OCI-LY1 (cell line): ENCODE measurements at regions not wholly inside any gene's neighbourhood (a gene's known extent, or its start where the extent isn't known, plus 50 kb on each side); places are given as distances from the start of the nearest gene placed in this dataset.

ENCODE experiments used
- CTCF ChIP-seq: fragments of 200-600 bp; sonication (generic), shearing (Covaris generic); IDR thresholded peaks from 2 replicates; pipeline ENCODE4 v1.5.1; 2017; ENCODE audit warnings: mild to moderate bottlenecking, antibody characterized with exemption, low read length, moderate library complexity, mixed read lengths
- EZH2 ChIP-seq: fragments of 200-600 bp; sonication (generic), shearing (Covaris generic); IDR thresholded peaks from 2 replicates; pipeline ENCODE4 v1.8.0; 2017; ENCODE audit warnings: borderline replicate concordance, mixed run types, mild to moderate bottlenecking, antibody characterized with exemption, low read length, moderate library complexity, mixed read lengths

GRCh38 chr3:36011791-36012190, 368.5 kb upstream of the STAC start:
- TF ChIP-seq CTCF (no peak), EZH2 (no peak)
